GM12873 (cell line): ENCODE measurements at regions not wholly inside any gene's neighbourhood (a gene's known extent, or its start where the extent isn't known, plus 50 kb on each side); places are given as distances from the start of the nearest gene placed in this dataset.

Experiments used
- TF ChIP-seq, protein P1 (sequence below): IDR thresholded peaks from 2 replicates; pipeline ENCODE4 v1.5.1; 2012; ENCODE audit warnings: low read depth, mild to moderate bottlenecking, moderate library complexity, low read length, control low read depth; ENCODE audit not compliant: insufficient read depth; ENCODE audit errors: missing control alignments

DNA sequence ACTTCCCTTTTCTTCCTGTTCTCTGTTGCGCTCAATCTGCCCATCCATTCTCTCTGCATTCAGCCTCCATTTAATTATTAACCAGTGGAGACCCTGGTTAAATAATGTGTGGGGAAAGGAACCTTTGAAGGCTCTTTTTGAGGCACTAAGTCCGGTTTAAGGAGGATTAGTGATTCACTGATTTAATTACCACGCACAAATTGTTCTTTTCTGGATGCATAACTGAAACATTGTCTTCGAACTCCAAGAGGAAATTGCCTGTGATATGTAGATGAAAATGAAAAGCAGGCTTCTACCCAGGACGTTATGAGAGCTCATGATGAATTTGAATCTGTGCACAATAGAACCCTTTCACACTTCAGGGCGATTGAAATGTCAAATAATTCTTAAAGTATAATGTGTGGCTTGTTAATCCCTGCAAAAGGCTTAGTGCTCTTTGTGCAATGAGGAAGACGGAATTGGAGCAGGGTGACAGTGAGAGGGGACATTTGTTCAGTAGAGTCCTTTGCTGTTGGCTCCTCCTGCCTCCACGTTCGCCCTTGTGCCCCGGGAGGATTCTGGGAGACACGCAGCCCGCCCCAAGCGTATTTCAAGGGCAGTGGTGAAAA, 51.1 kb upstream of the ZNF236 start:
- TF ChIP-seq, protein P1, sequence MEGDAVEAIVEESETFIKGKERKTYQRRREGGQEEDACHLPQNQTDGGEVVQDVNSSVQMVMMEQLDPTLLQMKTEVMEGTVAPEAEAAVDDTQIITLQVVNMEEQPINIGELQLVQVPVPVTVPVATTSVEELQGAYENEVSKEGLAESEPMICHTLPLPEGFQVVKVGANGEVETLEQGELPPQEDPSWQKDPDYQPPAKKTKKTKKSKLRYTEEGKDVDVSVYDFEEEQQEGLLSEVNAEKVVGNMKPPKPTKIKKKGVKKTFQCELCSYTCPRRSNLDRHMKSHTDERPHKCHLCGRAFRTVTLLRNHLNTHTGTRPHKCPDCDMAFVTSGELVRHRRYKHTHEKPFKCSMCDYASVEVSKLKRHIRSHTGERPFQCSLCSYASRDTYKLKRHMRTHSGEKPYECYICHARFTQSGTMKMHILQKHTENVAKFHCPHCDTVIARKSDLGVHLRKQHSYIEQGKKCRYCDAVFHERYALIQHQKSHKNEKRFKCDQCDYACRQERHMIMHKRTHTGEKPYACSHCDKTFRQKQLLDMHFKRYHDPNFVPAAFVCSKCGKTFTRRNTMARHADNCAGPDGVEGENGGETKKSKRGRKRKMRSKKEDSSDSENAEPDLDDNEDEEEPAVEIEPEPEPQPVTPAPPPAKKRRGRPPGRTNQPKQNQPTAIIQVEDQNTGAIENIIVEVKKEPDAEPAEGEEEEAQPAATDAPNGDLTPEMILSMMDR = no peak

DNA sequence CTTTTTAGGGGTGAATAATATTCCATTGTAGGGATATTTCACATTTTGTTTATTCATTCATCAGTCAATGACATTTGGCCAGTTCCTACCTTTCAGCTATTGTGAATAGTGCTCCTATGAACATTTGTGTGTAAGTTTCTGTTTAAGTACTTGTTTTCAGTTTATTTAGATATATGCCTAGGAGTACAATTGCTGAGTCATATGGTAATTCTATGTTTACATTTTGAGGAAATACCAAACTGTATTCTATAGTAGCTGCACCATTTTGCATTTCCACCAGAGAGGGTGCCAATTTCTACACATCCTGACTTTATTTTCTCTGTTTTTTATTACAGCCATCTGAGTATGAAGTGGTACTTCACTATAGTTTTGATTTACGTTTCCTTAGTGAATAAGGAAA, 54.4 kb upstream of the ZNF236 start:
- TF ChIP-seq, protein P1 = no peak

DNA sequence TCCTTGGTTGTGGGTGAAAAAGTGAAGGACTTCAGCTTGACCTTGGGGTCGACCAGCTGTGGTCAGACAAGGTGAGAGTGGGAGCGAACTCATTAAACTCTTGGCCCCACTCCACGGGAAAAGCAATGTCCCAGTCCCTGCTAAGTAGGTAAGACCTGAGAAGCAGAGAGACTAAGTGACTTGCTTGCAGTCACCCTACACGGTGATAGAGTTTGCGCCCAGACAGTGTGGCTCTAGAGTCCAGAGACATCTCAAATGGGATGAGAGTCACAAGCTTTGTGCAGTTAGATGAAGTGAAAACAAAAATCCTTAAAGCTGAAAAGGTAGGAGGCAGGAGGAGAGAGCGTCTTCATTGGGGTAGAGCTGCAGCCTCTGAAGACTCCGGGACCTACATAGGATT, 55.9 kb upstream of the ZNF236 start:
- TF ChIP-seq, protein P1 = no peak

DNA sequence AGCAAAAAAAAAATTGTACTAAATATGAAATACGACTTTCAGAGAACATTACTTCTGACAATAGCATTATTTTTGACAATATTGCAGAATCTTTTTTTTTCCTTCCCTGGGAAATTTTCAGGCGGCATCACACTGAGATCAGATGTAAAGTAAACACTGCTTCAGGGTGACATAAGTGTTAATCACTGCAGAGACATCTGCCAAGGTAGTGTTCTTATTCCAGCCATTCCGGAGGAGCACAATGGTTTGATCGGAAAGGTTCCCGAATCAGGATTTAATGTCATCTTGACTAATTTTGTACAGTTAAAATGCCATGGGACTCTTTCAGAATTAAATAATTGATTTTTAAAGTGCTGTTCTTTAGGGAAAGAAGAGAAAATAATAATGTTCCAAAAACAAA, 56.7 kb upstream of the ZNF236 start:
- TF ChIP-seq, protein P1 = no peak

DNA sequence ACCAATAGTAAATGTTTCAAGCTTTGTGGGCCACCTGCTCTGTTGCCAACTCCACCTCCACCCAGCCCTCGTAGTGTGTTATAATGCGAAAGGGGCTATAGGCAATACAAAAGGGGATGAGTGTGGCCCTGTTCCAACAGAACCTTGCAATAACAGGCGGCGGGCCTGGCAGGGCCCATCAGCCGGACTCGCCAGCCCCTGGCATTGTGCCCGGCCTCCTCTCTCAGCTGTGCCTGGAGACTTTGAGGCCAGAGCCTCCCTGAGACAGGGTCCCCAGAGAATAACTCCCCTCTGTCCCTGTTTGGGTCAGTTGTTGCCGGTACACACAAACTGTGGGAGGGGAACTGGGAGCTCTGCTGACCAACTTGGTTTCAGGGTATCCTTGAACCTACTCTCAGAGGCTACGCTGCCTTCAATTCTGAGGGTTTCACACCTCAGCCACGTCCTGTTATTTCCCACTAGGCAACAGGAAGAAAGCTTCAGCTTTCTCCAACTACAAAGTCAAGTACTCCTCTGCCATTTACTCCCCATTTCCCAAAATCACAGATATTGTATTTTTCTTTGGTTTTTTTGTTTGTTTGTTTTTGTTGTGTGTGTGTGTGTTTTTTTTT, 58.0 kb upstream of the ZNF236 start:
- TF ChIP-seq, protein P1 = no peak

DNA sequence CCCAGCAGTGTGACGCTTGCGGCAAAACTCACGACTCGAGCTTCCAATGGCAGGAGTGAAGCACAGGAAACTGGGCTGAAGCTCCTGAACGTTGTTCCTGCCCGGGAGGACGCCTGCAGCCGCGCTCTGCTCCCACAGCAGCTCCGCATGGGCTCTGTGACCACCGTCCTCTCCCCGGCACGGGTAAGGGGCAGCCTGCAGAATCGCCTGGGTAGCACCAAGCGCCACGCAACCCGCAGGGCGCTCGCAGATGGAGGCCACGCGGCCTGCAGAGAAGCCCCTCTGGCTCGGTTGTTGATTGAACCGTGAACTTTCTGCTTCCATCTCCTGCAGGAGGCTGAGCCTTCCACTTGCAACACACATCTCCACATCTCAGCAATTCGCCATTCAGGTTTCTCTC, 63.3 kb upstream of the ZNF236 start:
- TF ChIP-seq, protein P1 = no peak

DNA sequence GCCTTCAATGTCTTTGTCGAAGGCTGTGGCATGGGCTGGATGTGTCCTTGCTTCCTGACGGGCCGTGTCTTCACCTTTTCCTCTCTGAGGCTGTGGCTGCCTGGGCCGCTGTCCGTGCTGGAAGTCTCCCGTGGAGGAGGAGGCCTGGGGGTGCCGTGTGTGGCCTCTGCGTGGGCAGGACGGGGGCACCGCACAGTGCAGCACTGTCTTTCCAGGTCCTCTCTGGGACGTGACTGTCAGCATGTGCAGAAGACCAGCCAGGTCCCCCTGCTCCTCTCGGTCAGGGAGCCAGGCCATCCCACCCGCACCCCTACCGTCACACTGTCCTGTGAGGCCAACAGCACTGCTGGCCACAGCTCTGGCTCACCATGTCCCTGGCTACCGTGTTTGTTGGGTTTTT, 64.4 kb upstream of the ZNF236 start:
- TF ChIP-seq, protein P1 = no peak

DNA sequence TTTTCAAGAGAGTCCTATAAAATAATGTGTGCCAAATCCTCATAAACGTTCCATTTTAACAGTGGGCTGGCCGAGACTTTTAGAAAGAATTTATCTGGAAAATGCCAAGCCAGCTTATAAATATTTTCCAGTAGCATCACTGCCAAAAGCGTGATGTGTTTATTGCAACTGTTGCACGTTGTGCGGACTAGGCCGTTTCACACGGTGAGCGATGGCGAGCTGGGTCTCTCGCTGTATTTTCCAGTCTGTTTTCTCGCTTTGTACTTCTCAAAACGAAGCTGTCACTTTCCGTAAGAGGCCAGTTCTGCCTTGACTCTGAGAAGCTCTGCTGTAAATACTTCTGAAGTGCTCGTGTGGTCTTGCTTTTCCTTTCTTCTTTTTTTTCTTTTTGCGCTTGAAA, 65.0 kb upstream of the ZNF236 start:
- TF ChIP-seq, protein P1 = no peak
